H1 (cell line): ENCODE measurements at regions not wholly inside any gene's neighbourhood (a gene's known extent, or its start where the extent isn't known, plus 50 kb on each side); places are given as distances from the start of the nearest gene placed in this dataset.

Experiments used
- CTCF ChIA-PET: fragments of 300-600 bp; sonication (Branson Sonifier 250); formaldehyde crosslinking; loops from one replicate; lab custom pipeline; 2021; ENCODE audit not compliant: partially characterized antibody; lab: Charles Lee
- POLR2A ChIA-PET: fragments of 300-600 bp; sonication (Branson Sonifier 250); formaldehyde crosslinking; loops from one replicate; lab custom pipeline; 2021; ENCODE audit warnings: inconsistent platforms; ENCODE audit not compliant: partially characterized antibody; lab: Charles Lee
- DNase-seq, 2 experiments: peaks; one replicate each; pipeline versions ENCODE4 v3.0.0 to v3.0.0-alpha.2; 2010 to 2022; ENCODE audit warnings: low spot score in 2 of 2, low read depth in 1 of 2, mixed read lengths in 1 of 2
- FAIRE-seq: peaks from 2 replicates; lab custom pipeline; 2011; peaks lifted over from hg19 to GRCh38; lab: Jason Lieb, UNC
- H2AFZ ChIP-seq: 2 replicates; pipeline ENCODE4 v1.8.1; 2012; ENCODE audit warnings: low read length, inconsistent platforms
- H2AK5ac ChIP-seq: 2 replicates; pipeline ENCODE4 v1.6.1; 2013; ENCODE audit warnings: low read depth, low read length
- H2BK120ac ChIP-seq: replicated peaks from 2 replicates; pipeline ENCODE3; 2013; ENCODE audit warnings: low read depth, low read length, inconsistent platforms
- H2BK12ac ChIP-seq: 2 replicates; pipeline ENCODE4 v1.6.1; 2013; ENCODE audit warnings: low read depth, low read length
- H2BK15ac ChIP-seq: 2 replicates; pipeline ENCODE4 v1.6.1; 2013; ENCODE audit warnings: low read length
- H2BK20ac ChIP-seq: 2 replicates; pipeline ENCODE4 v1.6.1; 2013; ENCODE audit warnings: low read length
- H2BK5ac ChIP-seq: 2 replicates; pipeline ENCODE4 v1.6.1; 2013; ENCODE audit warnings: low read depth, low read length
- H3K14ac ChIP-seq: 2 replicates; pipeline ENCODE4 v1.6.1; 2013; ENCODE audit warnings: inconsistent platforms; ENCODE audit not compliant: insufficient read length
- H3K18ac ChIP-seq: 2 replicates; pipeline ENCODE4 v1.6.1; 2013; ENCODE audit warnings: low read length; ENCODE audit errors: extremely low read depth
- H3K23ac ChIP-seq: 2 replicates; pipeline ENCODE4 v1.6.1; 2013; ENCODE audit warnings: inconsistent platforms; ENCODE audit not compliant: insufficient read length
- H3K23me2 ChIP-seq: 2 replicates; pipeline ENCODE4 v1.6.1; 2013; ENCODE audit warnings: low read depth, low read length
- H3K27ac ChIP-seq: 2 replicates; pipeline ENCODE4 v1.6.1; 2011; ENCODE audit warnings: low read depth, low read length, inconsistent platforms
- H3K27me3 ChIP-seq, 4 experiments: replicated peaks in 1 of 4; 1 replicate in 1 of 4; 2 replicates in 3 of 4; pipeline versions ENCODE4 v1.6.1 to v1.8.1; 2011 to 2013; ENCODE audit warnings: low read length in 3 of 4, mild to moderate bottlenecking in 3 of 4, inconsistent platforms in 2 of 4, mixed read lengths in 2 of 4, moderate library complexity in 1 of 4; ENCODE audit not compliant: control insufficient read depth in 3 of 4, insufficient read depth in 3 of 4; ENCODE audit errors: extremely low read depth in 1 of 4
- H3K36me3 ChIP-seq, 4 experiments: 2 replicates each; pipeline versions ENCODE4 v1.6.1 to v1.8.1; 2011 to 2013; ENCODE audit warnings: mild to moderate bottlenecking in 4 of 4, low read length in 3 of 4, moderate library complexity in 2 of 4, control low read depth in 1 of 4, inconsistent platforms in 1 of 4; ENCODE audit not compliant: insufficient read depth in 4 of 4, control insufficient read depth in 2 of 4
- H3K4ac ChIP-seq: replicated peaks from 2 replicates; pipeline ENCODE3; 2013; ENCODE audit warnings: low read length, low read depth, mixed read lengths, inconsistent platforms; ENCODE audit not compliant: insufficient read length
- H3K4me1 ChIP-seq, 4 experiments: replicated peaks in 1 of 4; 1 replicate in 1 of 4; 2 replicates in 3 of 4; pipeline versions ENCODE4 v1.6.1 to v1.8.1; 2011 to 2013; ENCODE audit warnings: low read length in 3 of 4, inconsistent platforms in 2 of 4, mixed read lengths in 1 of 4; ENCODE audit not compliant: insufficient read depth in 4 of 4, control insufficient read depth in 3 of 4
- H3K4me2 ChIP-seq, 2 experiments: 2 replicates each; pipeline versions ENCODE4 v1.6.1 to v1.8.1; 2011 to 2013; ENCODE audit warnings: low read depth in 2 of 2, low read length in 2 of 2, control low read depth in 1 of 2, inconsistent platforms in 1 of 2, mild to moderate bottlenecking in 1 of 2; ENCODE audit not compliant: insufficient read depth in 1 of 2
- H3K4me3 ChIP-seq, 4 experiments: fragments of 200-600, 300-600 bp in 1 of 4; sonication (generic), shearing (Covaris generic), sonication (Bioruptor Twin) in 1 of 4; 2 replicates each; pipeline versions ENCODE4 v1.5.1 to v1.8.1; 2011 to 2016; ENCODE audit warnings: low read length in 4 of 4, low read depth in 3 of 4, control low read depth in 2 of 4, inconsistent platforms in 2 of 4, mild to moderate bottlenecking in 2 of 4, mixed read lengths in 1 of 4, moderate library complexity in 1 of 4; ENCODE audit not compliant: insufficient read depth in 2 of 4; ENCODE audit errors: extremely low read depth in 1 of 4
- H3K56ac ChIP-seq: replicated peaks from 2 replicates; pipeline ENCODE3; 2013; ENCODE audit warnings: low read depth, mild to moderate bottlenecking, mixed read lengths, low read length, inconsistent platforms; ENCODE audit not compliant: insufficient read length
- H3K79me1 ChIP-seq: 2 replicates; pipeline ENCODE4 v1.6.1; 2013; ENCODE audit warnings: low read depth, low read length, control low read depth
- H3K79me2 ChIP-seq, 2 experiments: 2 replicates each; pipeline versions ENCODE4 v1.6.1 to v1.8.1; 2012 to 2013; ENCODE audit warnings: low read length in 2 of 2, mild to moderate bottlenecking in 2 of 2, inconsistent platforms in 1 of 2; ENCODE audit not compliant: insufficient read depth in 2 of 2, control insufficient read depth in 1 of 2
- H3K9ac ChIP-seq, 4 experiments: replicated peaks in 1 of 4; 1 replicate in 1 of 4; 2 replicates in 3 of 4; pipeline versions ENCODE4 v1.6.1 to v1.8.1; 2011 to 2013; ENCODE audit warnings: low read depth in 3 of 4, low read length in 3 of 4, control low read depth in 2 of 4, mild to moderate bottlenecking in 2 of 4, moderate library complexity in 2 of 4, inconsistent platforms in 1 of 4; ENCODE audit errors: extremely low read depth in 1 of 4
- H3K9me3 ChIP-seq, 2 experiments: 2 replicates each; pipeline versions ENCODE4 v1.6.1 to v1.8.1; 2012 to 2013; ENCODE audit warnings: mild to moderate bottlenecking in 2 of 2, moderate library complexity in 2 of 2, control low read depth in 1 of 2, inconsistent platforms in 1 of 2, low read depth in 1 of 2, low read length in 1 of 2, mixed read lengths in 1 of 2; ENCODE audit not compliant: insufficient read depth in 2 of 2
- H4K20me1 ChIP-seq, 2 experiments: replicated peaks in 1 of 2; 2 replicates each; pipeline versions ENCODE3 to v1.8.1; 2011 to 2013; ENCODE audit warnings: inconsistent platforms in 2 of 2, low read length in 2 of 2, mild to moderate bottlenecking in 1 of 2; ENCODE audit not compliant: insufficient read depth in 2 of 2, control insufficient read depth in 1 of 2
- H4K5ac ChIP-seq: 2 replicates; pipeline ENCODE4 v1.6.1; 2013; ENCODE audit warnings: low read length, low read depth, mixed read lengths, inconsistent platforms; ENCODE audit not compliant: insufficient read length
- H4K8ac ChIP-seq: 2 replicates; pipeline ENCODE4 v1.8.0; 2013; ENCODE audit warnings: mild to moderate bottlenecking, moderate library complexity, low read length, inconsistent platforms; ENCODE audit not compliant: insufficient read depth; ENCODE audit errors: extremely low read depth
- H4K91ac ChIP-seq: replicated peaks from 2 replicates; pipeline ENCODE3; 2013; ENCODE audit warnings: low read length, mixed read lengths, inconsistent platforms; ENCODE audit not compliant: insufficient read length
- CHD1 ChIP-seq: IDR thresholded peaks from 2 replicates; pipeline ENCODE4 v1.6.1; 2012; ENCODE audit warnings: low read depth, low read length, improper control_type of control experiment
- EZH2 ChIP-seq: fragments of 200-600 bp; sonication (generic); IDR thresholded peaks from 2 replicates; pipeline ENCODE4 v1.7.1; 2012; ENCODE audit warnings: low read depth, mild to moderate bottlenecking, moderate library complexity, low read length, inconsistent platforms; ENCODE audit not compliant: severe bottlenecking
- HDAC6 ChIP-seq: IDR thresholded peaks from one replicate; pipeline ENCODE4 v1.7.1; 2012; ENCODE audit warnings: low read depth, mild to moderate bottlenecking, inconsistent platforms, low read length, moderate library complexity
- JUND ChIP-seq: IDR thresholded peaks from 2 replicates; pipeline ENCODE4 v1.6.1; 2011; ENCODE audit warnings: mild to moderate bottlenecking, improper control_type of control experiment, low read length
- SAP30 ChIP-seq: fragments of 300-600 bp; sonication (generic); IDR thresholded peaks from 2 replicates; pipeline ENCODE4 v1.7.1; 2012; ENCODE audit warnings: low read length, moderate library complexity, mild to moderate bottlenecking, inconsistent platforms; ENCODE audit not compliant: insufficient read depth, insufficient replicate concordance
- SP1 ChIP-seq: IDR thresholded peaks from 2 replicates; pipeline ENCODE4 v1.6.1; 2011; ENCODE audit warnings: low read depth, low read length
- SP2 ChIP-seq: IDR thresholded peaks from 2 replicates; pipeline ENCODE4 v1.6.1; 2012; ENCODE audit warnings: mild to moderate bottlenecking, low read length, inconsistent platforms
- TAF1 ChIP-seq: IDR thresholded peaks from 2 replicates; pipeline ENCODE4 v1.6.1; 2011; ENCODE audit warnings: mild to moderate bottlenecking, low read depth, low read length
- WGBS, 2 experiments: shearing (Covaris generic) in 1 of 2; methylation state at CpG; one replicate each; pipeline versions ENCODE4 v1.1.6 to v1.1.7; 2013 to 2015; ENCODE audit warnings: low lambda C conversion rate in 2 of 2, mixed read lengths in 2 of 2, inconsistent platforms in 1 of 2, low coverage in 1 of 2, missing lambda C conversion rate in 1 of 2; ENCODE audit not compliant: insufficient replicate concordance in 2 of 2, insufficient coverage in 1 of 2, insufficient read length in 1 of 2; ENCODE audit errors: extremely low coverage in 1 of 2, missing lambda C conversion rate in 1 of 2; 5-methylcytosine and 5-hydroxymethylcytosine counted together

DNA sequence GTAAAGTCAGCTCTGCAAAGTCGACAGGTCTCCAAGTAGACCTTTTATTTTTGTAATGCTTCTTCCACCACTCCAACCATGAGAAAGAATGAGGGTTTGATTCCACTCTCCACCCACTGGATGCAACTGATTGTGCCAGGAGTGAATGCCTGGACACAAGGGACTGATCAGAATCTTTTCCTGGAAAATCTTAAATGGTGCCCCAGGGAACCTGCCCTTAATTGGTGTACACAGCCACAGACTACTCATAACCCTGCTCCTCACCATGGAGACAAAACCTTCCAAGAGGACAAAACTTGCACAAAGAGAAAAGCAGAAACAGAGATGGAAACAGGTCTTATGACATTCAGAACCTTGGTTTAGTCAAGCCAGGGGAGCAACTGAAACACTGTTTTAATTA, 208.6 kb upstream of the BRINP1 start:
- no peak for DNase-seq
- Histone ChIP-seq H2BK15ac (no peak overlapping the region), H3K79me1 (no peaks in the 10 kb centered on the region), H3K18ac (no peak overlapping the region), H3K14ac (no peak overlapping the region), H3K4ac (no peak overlapping the region), H4K5ac (no peak overlapping the region), H3K79me2 (no peaks in the 10 kb centered on the region), H3K4me3 (no peak overlapping the region), H2BK12ac (no peak overlapping the region), H3K9me3 (no peaks in the 10 kb centered on the region), H3K4me1 (no peaks in the 10 kb centered on the region), H4K91ac (no peak overlapping the region), H3K23ac (no peak overlapping the region), H3K27me3 (no peaks in the 10 kb centered on the region), H3K9ac (no peak overlapping the region), H2AK5ac (no peak overlapping the region), H4K20me1 (no peaks in the 10 kb centered on the region), H2BK5ac (no peak overlapping the region), H2BK120ac (no peak overlapping the region), H3K56ac (no peak overlapping the region), H3K4me2 (no peak overlapping the region), H2BK20ac (no peak overlapping the region), H4K8ac (no peak overlapping the region), H3K23me2 (no peaks in the 10 kb centered on the region), H2AFZ (no peak overlapping the region), H3K27ac (no peak overlapping the region), H3K36me3 (no peaks in the 10 kb centered on the region)
- TF ChIP-seq EZH2 (no peak), HDAC6 (no peak), JUND (no peak), SAP30 (no peak), SP1 (no peak), TAF1 (no peak), CHD1 (no peak), SP2 (no peak)
- ChIA-PET CTCF (no interaction called here), POLR2A (no interaction called here)
- 100% methylated on average over 1 of the region's 1 CpG; no CpG with 5 or more reads in 1 of the 2 experiments for WGBS, 2 experiments
- FAIRE-seq: no peak
